SU-DHL-6 (cell line): ENCODE measurements at regions not wholly inside any gene's neighbourhood (a gene's known extent, or its start where the extent isn't known, plus 50 kb on each side); places are given as distances from the start of the nearest gene placed in this dataset.

Experiments used
- H2AFZ ChIP-seq: fragments of 200-600 bp; sonication (generic); 2 replicates; pipeline ENCODE4 v1.6.1; 2014; ENCODE audit warnings: low read depth, mild to moderate bottlenecking, moderate library complexity, mixed read lengths, antibody characterized with exemption, low read length; ENCODE audit not compliant: severe bottlenecking
- H3F3A ChIP-seq: fragments of 200-600 bp; shearing (Covaris generic); 2 replicates; pipeline ENCODE4 v1.6.0; 2016; ENCODE audit warnings: antibody characterized with exemption, mild to moderate bottlenecking; ENCODE audit not compliant: insufficient read depth
- H3K27ac ChIP-seq: fragments of 200-600 bp; sonication (generic); 2 replicates; pipeline ENCODE4 v1.5.1; 2016; ENCODE audit warnings: low read depth, mild to moderate bottlenecking, low read length, moderate library complexity, mixed read lengths
- H3K27me3 ChIP-seq: fragments of 200-600 bp; sonication (generic), shearing (Covaris generic); 2 replicates; pipeline ENCODE4 v1.6.0; 2014; ENCODE audit warnings: mild to moderate bottlenecking, low read length
- H3K36me3 ChIP-seq: fragments of 200-600 bp; sonication (generic); 2 replicates; pipeline ENCODE4 v1.6.1; 2014; ENCODE audit warnings: mild to moderate bottlenecking, low read length, mixed read lengths
- H3K4me2 ChIP-seq: fragments of 300-600, 200-600 bp; shearing (Covaris generic), sonication (generic); 2 replicates; pipeline ENCODE4 v1.6.0; 2014; ENCODE audit warnings: low read length, low read depth, mild to moderate bottlenecking; ENCODE audit not compliant: poor library complexity, severe bottlenecking
- H3K4me3 ChIP-seq: fragments of 200-600 bp; sonication (generic); 2 replicates; pipeline ENCODE4 v1.5.1; 2014; ENCODE audit warnings: antibody characterized with exemption, low read length, mild to moderate bottlenecking, mixed read lengths; ENCODE audit not compliant: insufficient read depth, poor library complexity, severe bottlenecking
- H3K79me2 ChIP-seq: fragments of 200-600 bp; sonication (generic); 2 replicates; pipeline ENCODE4 v1.6.1; 2014; ENCODE audit warnings: mild to moderate bottlenecking, low read length, moderate library complexity; ENCODE audit not compliant: insufficient read depth
- H3K9ac ChIP-seq: fragments of 200-600 bp; sonication (generic); 2 replicates; pipeline ENCODE4 v1.7.0; 2014; ENCODE audit warnings: mild to moderate bottlenecking, low read length
- H3K9me2 ChIP-seq: fragments of 200-600 bp; sonication (generic); replicated peaks from 2 replicates; pipeline ENCODE4 v1.6.1; 2014; ENCODE audit warnings: low read length; ENCODE audit not compliant: insufficient read depth
- H3K9me3 ChIP-seq: fragments of 200-600 bp; sonication (generic); 2 replicates; pipeline ENCODE4 v1.6.1; 2014; ENCODE audit warnings: low read length, mixed read lengths; ENCODE audit not compliant: insufficient read depth
- H4K20me1 ChIP-seq: fragments of 200-600 bp; sonication (generic); 2 replicates; pipeline ENCODE4 v1.6.1; 2014; ENCODE audit warnings: low read depth, mild to moderate bottlenecking, antibody characterized with exemption, low read length, moderate library complexity, mixed read lengths
- CTCF ChIP-seq: fragments of 200-600 bp; sonication (generic); IDR thresholded peaks from one replicate; pipeline ENCODE4 v1.5.1; 2017; ENCODE audit warnings: antibody characterized with exemption, mild to moderate bottlenecking, low read length, moderate library complexity; ENCODE audit not compliant: insufficient read depth, poor library complexity, severe bottlenecking
- EZH2phosphoT487 ChIP-seq: fragments of 200-600 bp; sonication (generic), shearing (Covaris generic); conservative IDR thresholded peaks from 2 replicates; pipeline ENCODE4 v1.6.1; 2018; ENCODE audit warnings: mild to moderate bottlenecking, antibody characterized with exemption, low read length, moderate library complexity, mixed read lengths

GRCh38 chr9:109725460-109725859 lies 54.5 kb upstream of the PALM2AKAP2 start:
- H3K9ac ChIP-seq = no peak overlapping the region
- H3K9me3 ChIP-seq = no peaks in the 10 kb centered on the region
- no peak overlapping the region for H3K4me3 ChIP-seq
- H3K36me3 ChIP-seq = no peaks in the 10 kb centered on the region
- no peaks in the 10 kb centered on the region for H3K9me2 ChIP-seq
- TF ChIP-seq EZH2phosphoT487 = no peak
- no peak for TF ChIP-seq CTCF
- H4K20me1 ChIP-seq = no peaks in the 10 kb centered on the region
- no peaks in the 10 kb centered on the region for H3K79me2 ChIP-seq
- H2AFZ ChIP-seq = no peak overlapping the region
- H3F3A ChIP-seq = no peaks in the 10 kb centered on the region
- no peak overlapping the region for H3K4me2 ChIP-seq
- no peaks in the 10 kb centered on the region for H3K27me3 ChIP-seq
- H3K27ac ChIP-seq = no peak overlapping the region

- Histone ChIP-seq H3K27ac (no peak overlapping the region), H2AFZ (no peak overlapping the region)
- no peak for TF ChIP-seq CTCF
- no peak for TF ChIP-seq EZH2phosphoT487
Observed at GRCh38 chr9:109726119-109726518, 53.9 kb upstream of the PALM2AKAP2 start.

GRCh38 chr9:109728686-109729300 lies 51.2 kb upstream of the PALM2AKAP2 start:
- Histone ChIP-seq H3F3A (no peaks in the 10 kb centered on the region), H3K4me2 (no peak overlapping the region), H2AFZ (no peak overlapping the region), H3K36me3 (no peaks in the 10 kb centered on the region), H4K20me1 (no peaks in the 10 kb centered on the region), H3K9me2 (no peaks in the 10 kb centered on the region), H3K9me3 (no peaks in the 10 kb centered on the region), H3K4me3 (no peak overlapping the region), H3K27me3 (no peaks in the 10 kb centered on the region), H3K9ac (no peak overlapping the region), H3K27ac (no peak overlapping the region), H3K79me2 (no peaks in the 10 kb centered on the region)
- TF ChIP-seq EZH2phosphoT487 (no peak), CTCF (no peak)

More at GRCh38 chr9:109726119-109726518, 53.9 kb upstream of the PALM2AKAP2 start:
- H3K4me3 ChIP-seq = no peak overlapping the region
- no peaks in the 10 kb centered on the region for H4K20me1 ChIP-seq
- no peaks in the 10 kb centered on the region for H3K27me3 ChIP-seq
- no peak overlapping the region for H3K9ac ChIP-seq
- no peaks in the 10 kb centered on the region for H3K9me3 ChIP-seq
- no peaks in the 10 kb centered on the region for H3K79me2 ChIP-seq
- H3K36me3 ChIP-seq = no peaks in the 10 kb centered on the region
- no peaks in the 10 kb centered on the region for H3K9me2 ChIP-seq
- H3F3A ChIP-seq = no peaks in the 10 kb centered on the region
- H3K4me2 ChIP-seq = no peak overlapping the region
